ENCODE measurements at regions not wholly inside any gene's neighbourhood (a gene's known extent, or its start where the extent isn't known, plus 50 kb on each side); places are given as distances from the start of the nearest gene placed in this dataset.

GRCh38 chr1:216914974-216915373 is 191.7 kb upstream of the ESRRG start:
- Histone ChIP-seq H3K79me2 (ENCODE audit: control insufficient read depth, insufficient read depth, low read length) (no peaks in the 10 kb centered on the region), H4K5ac (ENCODE audit: low read length) (no peak overlapping the region), H3K79me1 (ENCODE audit: low read length) (no peaks in the 10 kb centered on the region), H3K23ac (ENCODE audit: low read length) (no peak overlapping the region), H3K27ac (ENCODE audit: low read depth, low read length) (no peak overlapping the region), H3K9ac (ENCODE audit: low read length) (no peak overlapping the region), H2BK5ac (ENCODE audit: low read length) (no peak overlapping the region), H2BK120ac (ENCODE audit: low read depth, low read length) (no peak overlapping the region), H3K4me1 (ENCODE audit: control insufficient read depth, low read depth, low read length) (no peaks in the 10 kb centered on the region), H3K36me3 (ENCODE audit: control insufficient read depth, insufficient read depth, low read length) (no peaks in the 10 kb centered on the region), H3K27me3 (ENCODE audit: insufficient read depth, low read length, poor library complexity) (no peaks in the 10 kb centered on the region), H3K4me3 (ENCODE audit: low read length) (no peak overlapping the region), H2AK5ac (ENCODE audit: low read length) (no peak overlapping the region), H3K18ac (ENCODE audit: low read length) (no peak overlapping the region), H3K56ac (ENCODE audit: low read length) (no peak overlapping the region), H3K4me2 (ENCODE audit: low read length) (no peak overlapping the region), H4K8ac (ENCODE audit: low read depth, low read length) (no peak overlapping the region), H3K4ac (ENCODE audit: low read depth, low read length) (no peak overlapping the region), H2BK15ac (replicated peaks; ENCODE audit: low read depth) (no peak overlapping the region)
- no peak for DNase-seq
- no CpG with 5 or more reads among the region's 2 CpGs for WGBS (ENCODE audit: extremely low coverage, insufficient coverage, low lambda C conversion rate)

GRCh38 chr1:216913976-216914375 is 190.7 kb upstream of the ESRRG start:
- H2BK15ac ChIP-seq (replicated peaks; ENCODE audit: low read depth): no peak overlapping the region
- H3K9ac ChIP-seq (ENCODE audit: low read length): no peak overlapping the region
- H3K79me2 ChIP-seq (ENCODE audit: control insufficient read depth, insufficient read depth, low read length): no peaks in the 10 kb centered on the region
- H3K4me3 ChIP-seq (ENCODE audit: low read length): no peak overlapping the region
- no peak overlapping the region for H3K4ac ChIP-seq (ENCODE audit: low read depth, low read length)
- DNase-seq: no peak
- no peak overlapping the region for H3K27ac ChIP-seq (ENCODE audit: low read depth, low read length)
- H2AK5ac ChIP-seq (ENCODE audit: low read length): no peak overlapping the region
- no peaks in the 10 kb centered on the region for H3K4me1 ChIP-seq (ENCODE audit: control insufficient read depth, low read depth, low read length)
- no peak overlapping the region for H3K23ac ChIP-seq (ENCODE audit: low read length)
- no peak overlapping the region for H3K56ac ChIP-seq (ENCODE audit: low read length)
- H2BK5ac ChIP-seq (ENCODE audit: low read length): no peak overlapping the region
- no peak overlapping the region for H4K5ac ChIP-seq (ENCODE audit: low read length)
- no peak overlapping the region for H4K8ac ChIP-seq (ENCODE audit: low read depth, low read length)
- H3K27me3 ChIP-seq (ENCODE audit: insufficient read depth, low read length, poor library complexity): no peaks in the 10 kb centered on the region
- no peak overlapping the region for H3K18ac ChIP-seq (ENCODE audit: low read length)
- no peaks in the 10 kb centered on the region for H3K79me1 ChIP-seq (ENCODE audit: low read length)
- no peak overlapping the region for H3K4me2 ChIP-seq (ENCODE audit: low read length)
- WGBS (ENCODE audit: extremely low coverage, insufficient coverage, low lambda C conversion rate): no CpG with 5 or more reads among the region's 4 CpGs
- no peaks in the 10 kb centered on the region for H3K36me3 ChIP-seq (ENCODE audit: control insufficient read depth, insufficient read depth, low read length)
- H2BK120ac ChIP-seq (ENCODE audit: low read depth, low read length): no peak overlapping the region

GRCh38 chr1:216910081-216910840 is 187.0 kb upstream of the ESRRG start:
- Histone ChIP-seq H4K8ac (ENCODE audit: low read depth, low read length) (no peak overlapping the region), H3K27ac (ENCODE audit: low read depth, low read length) (no peak overlapping the region), H3K79me2 (ENCODE audit: control insufficient read depth, insufficient read depth, low read length) (no peaks in the 10 kb centered on the region), H3K79me1 (ENCODE audit: low read length) (no peaks in the 10 kb centered on the region), H3K9ac (ENCODE audit: low read length) (no peak overlapping the region), H3K23ac (ENCODE audit: low read length) (no peak overlapping the region), H2BK120ac (ENCODE audit: low read depth, low read length) (no peak overlapping the region), H3K4me2 (ENCODE audit: low read length) (no peak overlapping the region), H3K4ac (ENCODE audit: low read depth, low read length) (no peak overlapping the region), H3K4me3 (ENCODE audit: low read length) (no peak overlapping the region), H3K4me1 (ENCODE audit: control insufficient read depth, low read depth, low read length) (peaks cover 2% of the 10 kb centered on the region), H3K27me3 (ENCODE audit: insufficient read depth, low read length, poor library complexity) (no peaks in the 10 kb centered on the region), H2AK5ac (ENCODE audit: low read length) (no peak overlapping the region), H4K5ac (ENCODE audit: low read length) (no peak overlapping the region), H3K56ac (ENCODE audit: low read length) (no peak overlapping the region), H3K18ac (ENCODE audit: low read length) (no peak overlapping the region), H2BK15ac (replicated peaks; ENCODE audit: low read depth) (no peak overlapping the region), H3K36me3 (ENCODE audit: control insufficient read depth, insufficient read depth, low read length) (no peaks in the 10 kb centered on the region), H2BK5ac (ENCODE audit: low read length) (no peak overlapping the region)
- no peak for DNase-seq
- no CpG with 5 or more reads among the region's 5 CpGs for WGBS (ENCODE audit: extremely low coverage, insufficient coverage, low lambda C conversion rate)

- Histone ChIP-seq H3K56ac (ENCODE audit: low read length) (no peak overlapping the region), H2AK5ac (ENCODE audit: low read length) (no peak overlapping the region)
These were observed 184.9 kb upstream of the ESRRG start for GRCh38 chr1:216908126-216908525.

GRCh38 chr1:216907100-216907499 is 183.9 kb upstream of the ESRRG start:
- H3K4me1 ChIP-seq (ENCODE audit: control insufficient read depth, low read depth, low read length): peaks cover 17% of the 10 kb centered on the region
- H3K27me3 ChIP-seq (ENCODE audit: insufficient read depth, low read length, poor library complexity): no peaks in the 10 kb centered on the region
- no peak overlapping the region for H2BK5ac ChIP-seq (ENCODE audit: low read length)
- no peak overlapping the region for H4K5ac ChIP-seq (ENCODE audit: low read length)
- no peak overlapping the region for H2BK120ac ChIP-seq (ENCODE audit: low read depth, low read length)
- H3K9ac ChIP-seq (ENCODE audit: low read length): no peak overlapping the region
- no CpG with 5 or more reads among the region's 8 CpGs for WGBS (ENCODE audit: extremely low coverage, insufficient coverage, low lambda C conversion rate)
- no peak overlapping the region for H3K23ac ChIP-seq (ENCODE audit: low read length)
- no peak overlapping the region for H2BK15ac ChIP-seq (replicated peaks; ENCODE audit: low read depth)
- H3K27ac ChIP-seq (ENCODE audit: low read depth, low read length): no peak overlapping the region
- no peak overlapping the region for H3K4ac ChIP-seq (ENCODE audit: low read depth, low read length)
- H3K79me1 ChIP-seq (ENCODE audit: low read length): no peaks in the 10 kb centered on the region
- H4K8ac ChIP-seq (ENCODE audit: low read depth, low read length): no peak overlapping the region
- H3K18ac ChIP-seq (ENCODE audit: low read length): no peak overlapping the region
- H2AK5ac ChIP-seq (ENCODE audit: low read length): no peak overlapping the region
- H3K56ac ChIP-seq (ENCODE audit: low read length): no peak overlapping the region
- H3K4me2 ChIP-seq (ENCODE audit: low read length): no peak overlapping the region
- no peaks in the 10 kb centered on the region for H3K36me3 ChIP-seq (ENCODE audit: control insufficient read depth, insufficient read depth, low read length)
- no peaks in the 10 kb centered on the region for H3K79me2 ChIP-seq (ENCODE audit: control insufficient read depth, insufficient read depth, low read length)
- no peak for DNase-seq
- no peak overlapping the region for H3K4me3 ChIP-seq (ENCODE audit: low read length)

More at GRCh38 chr1:216908126-216908525, 184.9 kb upstream of the ESRRG start:
- Histone ChIP-seq H2BK15ac (replicated peaks; ENCODE audit: low read depth) (no peak overlapping the region), H3K4ac (ENCODE audit: low read depth, low read length) (no peak overlapping the region), H3K36me3 (ENCODE audit: control insufficient read depth, insufficient read depth, low read length) (no peaks in the 10 kb centered on the region), H3K4me1 (ENCODE audit: control insufficient read depth, low read depth, low read length) (peaks cover 15% of the 10 kb centered on the region), H3K27ac (ENCODE audit: low read depth, low read length) (no peak overlapping the region), H3K9ac (ENCODE audit: low read length) (no peak overlapping the region), H3K27me3 (ENCODE audit: insufficient read depth, low read length, poor library complexity) (no peaks in the 10 kb centered on the region), H3K79me2 (ENCODE audit: control insufficient read depth, insufficient read depth, low read length) (no peaks in the 10 kb centered on the region), H4K5ac (ENCODE audit: low read length) (no peak overlapping the region), H3K79me1 (ENCODE audit: low read length) (no peaks in the 10 kb centered on the region), H3K4me3 (ENCODE audit: low read length) (no peak overlapping the region), H3K18ac (ENCODE audit: low read length) (no peak overlapping the region), H4K8ac (ENCODE audit: low read depth, low read length) (no peak overlapping the region), H3K23ac (ENCODE audit: low read length) (no peak overlapping the region), H3K4me2 (ENCODE audit: low read length) (no peak overlapping the region), H2BK120ac (ENCODE audit: low read depth, low read length) (peak overlapping the region; percentile 21), H2BK5ac (ENCODE audit: low read length) (no peak overlapping the region)
- no CpG with 5 or more reads among the region's 3 CpGs for WGBS (ENCODE audit: extremely low coverage, insufficient coverage, low lambda C conversion rate)
- DNase-seq: no peak

- Histone ChIP-seq H3K79me2 (ENCODE audit: control insufficient read depth, insufficient read depth, low read length) (no peaks in the 10 kb centered on the region), H3K4me1 (ENCODE audit: control insufficient read depth, low read depth, low read length) (peaks cover 17% of the 10 kb centered on the region), H3K9ac (ENCODE audit: low read length) (no peak overlapping the region), H3K56ac (ENCODE audit: low read length) (no peak overlapping the region), H2BK120ac (ENCODE audit: low read depth, low read length) (no peak overlapping the region), H3K36me3 (ENCODE audit: control insufficient read depth, insufficient read depth, low read length) (no peaks in the 10 kb centered on the region), H2AK5ac (ENCODE audit: low read length) (no peak overlapping the region), H3K27me3 (ENCODE audit: insufficient read depth, low read length, poor library complexity) (no peaks in the 10 kb centered on the region), H3K4me3 (ENCODE audit: low read length) (no peak overlapping the region), H3K18ac (ENCODE audit: low read length) (no peak overlapping the region), H3K27ac (ENCODE audit: low read depth, low read length) (no peak overlapping the region), H4K5ac (ENCODE audit: low read length) (no peak overlapping the region), H4K8ac (ENCODE audit: low read depth, low read length) (no peak overlapping the region), H3K4me2 (ENCODE audit: low read length) (no peak overlapping the region), H2BK5ac (ENCODE audit: low read length) (no peak overlapping the region), H3K4ac (ENCODE audit: low read depth, low read length) (no peak overlapping the region), H2BK15ac (replicated peaks; ENCODE audit: low read depth) (no peak overlapping the region), H3K79me1 (ENCODE audit: low read length) (no peaks in the 10 kb centered on the region), H3K23ac (ENCODE audit: low read length) (no peak overlapping the region)
- 100% methylated on average over 1 of the region's 4 CpGs for WGBS (ENCODE audit: extremely low coverage, insufficient coverage, low lambda C conversion rate)
- DNase-seq: no peak
These were observed 182.6 kb upstream of the ESRRG start for GRCh38 chr1:216905781-216906180.

Data from mesendoderm (in vitro differentiated cells).